ENCODE measurements at regions not wholly inside any gene's neighbourhood (a gene's known extent, or its start where the extent isn't known, plus 50 kb on each side); places are given as distances from the start of the nearest gene placed in this dataset.
A peak's percentile ranks its signal among the peaks of the same experiment; 100 is the strongest.

- no peaks in the 10 kb centered on the region for H3K36me3 ChIP-seq (ENCODE audit: control insufficient read depth, insufficient read depth, low read length)
- DNase-seq (ENCODE audit: extremely low read depth, insufficient read length), result no peak
- TF ChIP-seq CTCF (IDR thresholded peaks at IDR 0.05; ENCODE audit: insufficient read depth, low read length, poor library complexity, severe bottlenecking), result no peak
- H3K4me3 ChIP-seq (replicated peaks; ENCODE audit: low read depth, low read length), result no peak overlapping the region
- H3K27me3 ChIP-seq (replicated peaks; ENCODE audit: control insufficient read depth, insufficient read depth, low read length), result no peaks in the 10 kb centered on the region
Observed at GRCh38 chr4:122203407-122203806, 51.3 kb downstream of the BLTP1 start.

- DNase-seq (ENCODE audit: extremely low read depth, insufficient read length), result no peak
- H3K27me3 ChIP-seq (replicated peaks; ENCODE audit: control insufficient read depth, insufficient read depth, low read length), result no peaks in the 10 kb centered on the region
- peak; percentile 11 for TF ChIP-seq CTCF (IDR thresholded peaks at IDR 0.05; ENCODE audit: insufficient read depth, low read length, poor library complexity, severe bottlenecking)
- no peak overlapping the region for H3K4me3 ChIP-seq (replicated peaks; ENCODE audit: low read depth, low read length)
- H3K36me3 ChIP-seq (ENCODE audit: control insufficient read depth, insufficient read depth, low read length), result no peaks in the 10 kb centered on the region
Observed at GRCh38 chr4:122205687-122206086, 53.6 kb downstream of the BLTP1 start.

GRCh38 chr4:122212880-122213279, 60.7 kb downstream of the BLTP1 start:
- Histone ChIP-seq H3K27me3 (replicated peaks; ENCODE audit: control insufficient read depth, insufficient read depth, low read length) (no peaks in the 10 kb centered on the region), H3K4me3 (replicated peaks; ENCODE audit: low read depth, low read length) (no peak overlapping the region), H3K36me3 (ENCODE audit: control insufficient read depth, insufficient read depth, low read length) (no peaks in the 10 kb centered on the region)
- no peak for TF ChIP-seq CTCF (IDR thresholded peaks at IDR 0.05; ENCODE audit: insufficient read depth, low read length, poor library complexity, severe bottlenecking)
- DNase-seq (ENCODE audit: extremely low read depth, insufficient read length), result no peak

GRCh38 chr4:122218762-122219161, 66.6 kb downstream of the BLTP1 start:
- Histone ChIP-seq H3K27me3 (replicated peaks; ENCODE audit: control insufficient read depth, insufficient read depth, low read length) (no peaks in the 10 kb centered on the region), H3K36me3 (ENCODE audit: control insufficient read depth, insufficient read depth, low read length) (no peaks in the 10 kb centered on the region; the same call in 1 of the 2 replicates), H3K4me3 (replicated peaks; ENCODE audit: low read depth, low read length) (no peak overlapping the region)
- no peak for DNase-seq (ENCODE audit: extremely low read depth, insufficient read length)
- TF ChIP-seq CTCF (IDR thresholded peaks at IDR 0.05; ENCODE audit: insufficient read depth, low read length, poor library complexity, severe bottlenecking), result peak; percentile 16

GRCh38 chr4:122219356-122219755, 67.2 kb downstream of the BLTP1 start:
- DNase-seq (ENCODE audit: extremely low read depth, insufficient read length), result no peak
- H3K36me3 ChIP-seq (ENCODE audit: control insufficient read depth, insufficient read depth, low read length), result no peaks in the 10 kb centered on the region; the same call in 1 of the 2 replicates
- H3K27me3 ChIP-seq (replicated peaks; ENCODE audit: control insufficient read depth, insufficient read depth, low read length), result no peaks in the 10 kb centered on the region
- H3K4me3 ChIP-seq (replicated peaks; ENCODE audit: low read depth, low read length), result no peak overlapping the region
- no peak for TF ChIP-seq CTCF (IDR thresholded peaks at IDR 0.05; ENCODE audit: insufficient read depth, low read length, poor library complexity, severe bottlenecking)

GRCh38 chr4:122221322-122221721, 69.2 kb downstream of the BLTP1 start:
- DNase-seq (ENCODE audit: extremely low read depth, insufficient read length), result no peak
- no peaks in the 10 kb centered on the region for H3K27me3 ChIP-seq (replicated peaks; ENCODE audit: control insufficient read depth, insufficient read depth, low read length)
- no peak for TF ChIP-seq CTCF (IDR thresholded peaks at IDR 0.05; ENCODE audit: insufficient read depth, low read length, poor library complexity, severe bottlenecking)
- no peaks in the 10 kb centered on the region; the same call in 1 of the 2 replicates for H3K36me3 ChIP-seq (ENCODE audit: control insufficient read depth, insufficient read depth, low read length)
- no peak overlapping the region for H3K4me3 ChIP-seq (replicated peaks; ENCODE audit: low read depth, low read length)

Data from GM06990 (cell line).